SU-DHL-6 (cell line): ENCODE measurements at regions not wholly inside any gene's neighbourhood (a gene's known extent, or its start where the extent isn't known, plus 50 kb on each side); places are given as distances from the start of the nearest gene placed in this dataset.
"Not testable (repeated sequence)": the region's sequence is repeated elsewhere in the genome, so short reads cannot be mapped to it uniquely, and the experiment has no call there.

ENCODE experiments used
- CTCF ChIP-seq: fragments of 200-600 bp; sonication (generic); IDR thresholded peaks from one replicate; pipeline ENCODE4 v1.5.1; 2017; ENCODE audit warnings: antibody characterized with exemption, mild to moderate bottlenecking, low read length, moderate library complexity; ENCODE audit not compliant: insufficient read depth, poor library complexity, severe bottlenecking
- EZH2phosphoT487 ChIP-seq: fragments of 200-600 bp; sonication (generic), shearing (Covaris generic); conservative IDR thresholded peaks from 2 replicates; pipeline ENCODE4 v1.6.1; 2018; ENCODE audit warnings: mild to moderate bottlenecking, antibody characterized with exemption, low read length, moderate library complexity, mixed read lengths

DNA sequence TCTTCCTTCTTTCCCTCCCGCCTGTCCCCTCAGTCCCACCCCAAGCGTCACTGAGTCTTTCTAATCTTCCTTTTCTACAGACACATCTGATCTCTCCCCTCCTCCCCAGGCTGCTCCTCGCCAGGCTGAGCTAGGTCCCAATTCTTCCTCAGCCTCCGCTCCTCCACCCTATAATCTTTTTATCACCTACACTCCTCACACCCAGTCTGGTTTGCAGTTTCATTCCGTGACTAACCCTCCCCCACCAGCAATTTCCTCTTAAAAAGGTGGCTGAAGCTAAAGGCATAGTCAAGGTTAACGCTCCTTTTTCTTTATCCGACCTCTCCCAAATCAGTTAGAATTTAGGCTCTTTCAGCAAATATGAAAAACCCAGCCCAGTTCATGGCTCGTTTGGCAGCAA is 325.8 kb downstream of the PCDH20 start:
- TF ChIP-seq CTCF, EZH2phosphoT487: not testable (repeated sequence)
